HepG2 (cell line): ENCODE measurements at regions not wholly inside any gene's neighbourhood (a gene's known extent, or its start where the extent isn't known, plus 50 kb on each side); places are given as distances from the start of the nearest gene placed in this dataset.

ENCODE experiments used
- ATAC-seq: fragments of 200-7000 bp; cut with Tn5 transposase; 3 replicates; pipeline ENCODE4 v1.9.1; 2020; ENCODE audit warnings: mild to moderate bottlenecking, moderate library complexity
- BruUV-seq: library from RNA; stranded (reverse); fragments of 400-500 nt; replicated peaks from 2 replicates; lab custom pipeline; 2021; lab: Mats Ljungman, UMichigan
- CTCF ChIA-PET: fragments of 300-600 bp; formaldehyde crosslinking; extraction: SDS; loops from one replicate; lab custom pipeline; 2021; ENCODE audit warnings: low total read pairs, inconsistent platforms, low intra/inter-chr PET ratio; lab: Yijun Ruan, JAX
- POLR2A ChIA-PET: fragments of 350-600 bp; sonication (Branson Sonifier 250); formaldehyde crosslinking; loops from one replicate; lab custom pipeline; 2020; ENCODE audit warnings: antibody characterized with exemption, inconsistent platforms; lab: Yijun Ruan, JAX
- DNase-seq: peaks from one replicate; pipeline ENCODE4 v3.0.0-alpha.2; 2015; ENCODE audit warnings: low spot score
- FAIRE-seq: peaks from 3 replicates; lab custom pipeline; 2011; peaks lifted over from hg19 to GRCh38; lab: Jason Lieb, UNC
- H2AFZ ChIP-seq: one replicate; pipeline ENCODE4 v1.6.1; 2011; ENCODE audit warnings: low read length, inconsistent platforms
- H3K27ac ChIP-seq: fragments of 300-600 bp; 3 replicates; pipeline ENCODE4 v1.8.0; 2011; ENCODE audit warnings: mixed run types, mild to moderate bottlenecking, mixed read lengths, low read length, inconsistent platforms; ENCODE audit not compliant: insufficient read depth; ENCODE audit errors: extremely low read length
- H3K27me3 ChIP-seq, 2 experiments: fragments of 200-600 bp in 1 of 2; 2 replicates in 1 of 2; 3 replicates in 1 of 2; pipeline versions ENCODE4 v1.6.0 to v1.8.0; 2011; ENCODE audit warnings: low read length in 2 of 2, mild to moderate bottlenecking in 2 of 2, moderate library complexity in 2 of 2, inconsistent platforms in 1 of 2; ENCODE audit not compliant: insufficient read depth in 2 of 2, control insufficient read depth in 1 of 2
- H3K36me3 ChIP-seq, 2 experiments: fragments of 200-600 bp in 1 of 2; replicated peaks in 1 of 2; 2 replicates in 1 of 2; 3 replicates in 1 of 2; pipeline versions ENCODE4 v1.5.1 to v1.8.0; 2011; ENCODE audit warnings: low read length in 2 of 2, inconsistent platforms in 1 of 2; ENCODE audit not compliant: insufficient read depth in 2 of 2, control insufficient read depth in 1 of 2
- H3K4me1 ChIP-seq: 2 replicates; pipeline ENCODE4 v1.5.1; 2012; ENCODE audit warnings: low read length, inconsistent platforms; ENCODE audit not compliant: insufficient read depth
- H3K4me2 ChIP-seq: 2 replicates; pipeline ENCODE4 v1.6.0; 2011; ENCODE audit warnings: low read depth, low read length, inconsistent platforms
- H3K4me3 ChIP-seq, 3 experiments: fragments of 200-600 bp in 1 of 3; sonication (generic), shearing (Covaris generic) in 1 of 3; replicated peaks in 1 of 3; 2 replicates each; pipeline ENCODE4 v1.5.1; 2011 to 2016; ENCODE audit warnings: low read length in 3 of 3, inconsistent platforms in 2 of 3, low read depth in 2 of 3, mild to moderate bottlenecking in 2 of 3, control low read depth in 1 of 3, mixed read lengths in 1 of 3; ENCODE audit not compliant: insufficient read depth in 1 of 3
- H3K79me2 ChIP-seq: one replicate; pipeline ENCODE4 v1.6.1; 2011; ENCODE audit warnings: low read length, inconsistent platforms; ENCODE audit not compliant: insufficient read depth
- H3K9ac ChIP-seq: 2 replicates; pipeline ENCODE4 v1.6.0; 2011; ENCODE audit warnings: mild to moderate bottlenecking, low read depth, low read length, inconsistent platforms; ENCODE audit not compliant: insufficient read depth
- H3K9me3 ChIP-seq: 2 replicates; pipeline ENCODE4 v1.5.1; 2012; ENCODE audit warnings: mild to moderate bottlenecking, low read length
- H4K20me1 ChIP-seq: 2 replicates; pipeline ENCODE4 v1.6.0; 2011; ENCODE audit warnings: inconsistent platforms, mild to moderate bottlenecking, low read length, moderate library complexity; ENCODE audit not compliant: insufficient read depth
- CREB3 ChIP-seq: sonication (generic); formaldehyde crosslinking; IDR thresholded peaks from 2 replicates; pipeline ENCODE4 v1.5.0; 2020; ENCODE audit warnings: missing genetic modification reagents
- HCFC1 ChIP-seq: fragments of 150-350 bp; IDR thresholded peaks from 2 replicates; pipeline ENCODE4 v1.6.1; 2014; ENCODE audit warnings: low read depth, low read length
- TRIM22 ChIP-seq: fragments of 450-650 bp; IDR thresholded peaks from 2 replicates; pipeline ENCODE4 v1.6.1; 2017
- ZNF280D ChIP-seq: sonication (generic); formaldehyde crosslinking; IDR thresholded peaks from 2 replicates; pipeline ENCODE4 v1.5.1; 2020; ENCODE audit warnings: mild to moderate bottlenecking, missing genetic modification reagents
- WGBS: methylation state at CpG from one replicate; pipeline ENCODE4 v1.1.6; 2017; ENCODE audit warnings: low lambda C conversion rate; 5-methylcytosine and 5-hydroxymethylcytosine counted together
- in situ Hi-C: cut with HindIII; loops from 2 replicates; pipeline ENCODE4 v1.10.0; 2017; ENCODE audit warnings: low pct_unique_long_range_greater_than_20kb; ENCODE audit not compliant: extremely low pct_ligation_motif_present
- intact Hi-C: fragments of 100-400 bp; cut with micrococcal nuclease; formaldehyde crosslinking; loops from one replicate; pipeline ENCODE4 v1.10.0; 2022; ENCODE audit not compliant: unreplicated experiment

- H4K20me1 ChIP-seq = no peaks in the 10 kb centered on the region
- H2AFZ ChIP-seq = no peak overlapping the region
- no peaks in the 10 kb centered on the region for H3K36me3 ChIP-seq
- DNase-seq (no peak), ATAC-seq (no peak), FAIRE-seq (no peak)
- CTCF ChIA-PET = no interaction called here
- H3K79me2 ChIP-seq = no peaks in the 10 kb centered on the region
- intact Hi-C loops = no loop called here
- WGBS = 13% methylated on average over 3 of the region's 3 CpGs
- no peaks in the 10 kb centered on the region for H3K27me3 ChIP-seq
- no peak overlapping the region for H3K9ac ChIP-seq
- BruUV-seq = no TSS peak
- in situ Hi-C loops = no loop called here
- POLR2A ChIA-PET = no interaction called here
- H3K27ac ChIP-seq = no peak overlapping the region
- H3K4me3 ChIP-seq = no peak overlapping the region
- no peaks in the 10 kb centered on the region for H3K4me1 ChIP-seq
- H3K4me2 ChIP-seq = no peak overlapping the region
- no peak for TF ChIP-seq TRIM22
- TF ChIP-seq HCFC1 = no peak
- TF ChIP-seq CREB3 (CRISPR knock-in tag) = no peak
- no peak for TF ChIP-seq ZNF280D
- peaks cover under 1% of the 10 kb centered on the region; the same call in 1 of the 2 replicates for H3K9me3 ChIP-seq
These were observed 604.6 kb upstream of the MGAT4C start for GRCh38 chr12:86860776-86861175.
